CD4-positive, alpha-beta T cell treated with Interleukin-21 for 1 hour (primary cell): ENCODE measurements at regions not wholly inside any gene's neighbourhood (a gene's known extent, or its start where the extent isn't known, plus 50 kb on each side); places are given as distances from the start of the nearest gene placed in this dataset.
"Not testable (repeated sequence)": the region's sequence is repeated elsewhere in the genome, so short reads cannot be mapped to it uniquely, and the experiment has no call there.

Experiments used
- DNase-seq: peaks from one replicate; pipeline ENCODE4 v3.0.0-alpha.2; 2020

DNA sequence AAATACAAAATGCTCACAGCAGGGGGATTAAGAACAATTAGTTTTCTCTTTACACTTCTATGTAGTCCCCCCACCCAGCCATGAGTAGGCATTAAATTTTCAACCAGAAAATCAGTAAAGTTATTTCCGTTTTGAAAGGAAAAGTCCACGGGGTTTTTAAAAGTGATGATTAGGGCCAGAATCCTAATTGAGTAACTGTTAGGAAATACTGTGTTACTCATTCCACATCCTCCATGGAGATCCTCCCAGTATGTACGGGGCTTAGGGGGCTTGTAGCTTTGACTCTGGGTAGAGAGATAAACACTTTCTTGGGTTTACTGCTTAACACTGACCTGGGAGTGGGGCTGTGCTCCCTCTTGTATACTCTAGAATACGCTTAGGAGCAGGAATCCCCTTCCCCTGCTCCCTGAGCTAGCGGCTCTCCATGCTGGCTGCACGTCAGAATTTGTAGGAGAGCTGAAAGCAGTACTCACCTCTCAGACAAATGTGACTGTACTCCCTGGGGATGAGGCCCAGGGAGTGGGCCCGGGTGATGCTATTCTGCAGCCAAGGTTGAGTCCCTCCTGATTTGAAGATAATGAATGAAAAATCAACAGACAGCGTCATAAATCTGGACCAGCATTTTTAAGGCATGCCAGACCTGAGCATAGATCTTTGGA lies 100.5 kb downstream of the SLC4A3 start:
- DNase-seq: no peak

DNA sequence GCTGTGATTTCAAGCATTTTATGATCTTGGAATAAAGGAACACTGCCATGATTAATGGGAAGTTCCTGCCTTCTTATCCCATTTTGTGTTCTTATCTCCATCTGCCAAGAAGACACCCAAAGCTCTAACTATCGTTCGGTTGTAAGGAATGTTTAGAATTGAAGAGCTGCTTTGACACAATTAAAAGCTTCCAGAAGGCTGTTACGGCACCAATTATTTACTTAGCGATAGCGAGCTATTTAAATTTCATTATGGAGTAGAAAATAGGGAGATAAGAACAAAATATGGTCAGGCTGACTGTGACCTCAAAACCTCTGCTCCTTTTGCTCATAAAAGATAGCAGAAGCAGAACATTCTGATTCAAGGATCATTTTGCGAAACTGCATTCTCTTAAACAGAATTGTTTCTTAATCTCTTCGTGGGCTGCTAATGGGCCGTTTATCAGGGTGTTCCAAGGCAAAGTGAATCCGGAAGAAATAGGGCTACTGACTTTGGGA lies 101.6 kb downstream of the SLC4A3 start:
- no peak for DNase-seq

DNA sequence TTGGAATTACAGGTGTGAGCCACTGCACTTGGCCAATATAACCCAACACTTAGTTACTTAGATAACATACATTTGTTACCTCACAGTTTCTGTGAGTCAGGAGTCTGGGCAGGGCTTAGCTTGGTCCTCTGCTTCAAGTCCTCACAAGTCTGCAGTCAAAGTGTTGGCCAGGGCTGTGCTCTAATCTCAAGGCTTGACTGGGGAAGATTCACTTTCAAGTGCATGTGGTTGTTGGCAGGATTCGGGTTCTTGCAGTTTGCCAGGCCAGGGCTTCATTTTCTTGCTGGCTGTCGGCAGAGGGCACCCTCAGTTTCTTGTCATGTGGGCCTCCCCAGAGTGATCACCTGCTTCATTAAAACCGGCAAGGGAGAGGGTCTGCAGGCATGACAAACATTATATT lies 103.7 kb downstream of the SLC4A3 start:
- DNase-seq: no peak

DNA sequence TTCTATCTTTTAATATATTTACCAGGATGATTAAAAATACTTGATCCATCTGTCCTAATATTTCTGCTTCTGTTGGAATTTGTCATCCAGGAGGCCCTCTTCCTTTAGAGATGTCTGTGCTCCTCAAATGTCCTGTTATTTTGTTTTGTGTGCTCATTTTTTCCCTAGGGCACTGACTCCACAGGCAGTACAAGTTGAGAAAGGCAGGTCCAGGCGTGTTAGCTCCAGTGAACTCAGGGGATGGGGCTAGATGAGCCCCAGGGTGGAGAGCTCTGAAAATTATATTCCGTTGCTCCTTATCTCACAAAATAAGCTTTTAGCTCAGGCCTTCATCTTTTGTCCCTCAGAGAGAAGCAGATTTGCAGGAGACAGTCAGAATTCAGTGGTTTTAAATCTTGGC lies 105.7 kb downstream of the SLC4A3 start:
- no peak for DNase-seq

DNA sequence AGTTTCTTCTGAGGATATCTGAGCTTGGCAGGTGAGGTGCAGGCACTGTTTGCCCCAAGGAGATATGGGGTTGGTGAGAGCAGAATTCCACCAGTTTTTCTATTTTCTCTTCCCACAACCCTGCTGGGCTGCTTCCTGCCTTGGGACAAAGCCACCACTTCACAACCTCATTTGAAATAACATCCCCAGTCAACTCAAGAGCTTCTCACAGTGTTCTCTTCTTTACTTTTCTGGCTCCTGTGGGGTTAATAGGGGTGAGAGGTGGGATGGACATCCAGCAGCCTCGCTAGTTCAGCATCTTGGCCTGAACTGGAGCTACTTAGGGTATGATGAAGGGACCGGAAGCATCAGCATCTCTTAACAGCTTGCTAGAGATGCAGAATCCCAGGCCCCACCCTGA lies 106.3 kb downstream of the SLC4A3 start:
- no peak for DNase-seq

DNA sequence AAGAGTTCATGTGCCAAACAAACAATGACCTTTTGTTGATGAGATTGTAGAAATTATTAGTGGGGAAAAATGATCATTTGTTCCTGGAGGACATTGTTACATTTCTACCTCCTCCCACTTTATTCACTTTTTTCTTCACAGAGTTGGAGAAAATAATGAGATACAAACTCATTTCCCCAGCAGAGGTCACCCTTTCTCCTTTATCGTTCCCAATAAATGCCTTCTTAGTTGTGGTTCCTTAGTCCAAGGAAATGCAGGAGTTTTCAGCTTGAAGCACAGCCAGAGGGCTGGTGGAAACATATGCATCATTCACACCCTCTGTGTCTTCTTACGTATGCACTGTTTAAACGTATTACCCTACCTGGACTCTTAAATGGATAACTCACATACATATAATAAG lies 108.8 kb downstream of the SLC4A3 start:
- DNase-seq: peak; percentile 7

DNA sequence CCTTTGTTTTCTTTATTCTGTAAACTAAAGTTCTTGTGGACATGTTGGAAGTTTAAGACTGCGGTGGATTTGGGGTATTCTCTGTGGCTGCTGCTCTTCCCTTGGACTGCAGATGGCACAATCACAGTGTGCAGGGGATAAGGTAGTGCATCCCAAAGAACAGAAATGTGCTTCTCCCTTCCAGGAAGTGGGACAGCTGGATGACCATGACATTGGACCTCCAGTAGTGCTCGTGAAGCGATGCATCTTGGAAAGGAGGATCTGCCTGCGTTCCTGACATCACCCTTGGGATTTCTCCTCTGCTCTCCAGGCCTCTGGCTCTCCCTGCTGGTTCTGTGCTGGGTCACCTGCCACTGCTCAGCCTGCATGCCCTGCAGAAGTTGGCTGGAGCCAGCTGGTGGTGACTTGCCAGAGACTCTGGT lies 109.9 kb downstream of the SLC4A3 start:
- DNase-seq: no peak

DNA sequence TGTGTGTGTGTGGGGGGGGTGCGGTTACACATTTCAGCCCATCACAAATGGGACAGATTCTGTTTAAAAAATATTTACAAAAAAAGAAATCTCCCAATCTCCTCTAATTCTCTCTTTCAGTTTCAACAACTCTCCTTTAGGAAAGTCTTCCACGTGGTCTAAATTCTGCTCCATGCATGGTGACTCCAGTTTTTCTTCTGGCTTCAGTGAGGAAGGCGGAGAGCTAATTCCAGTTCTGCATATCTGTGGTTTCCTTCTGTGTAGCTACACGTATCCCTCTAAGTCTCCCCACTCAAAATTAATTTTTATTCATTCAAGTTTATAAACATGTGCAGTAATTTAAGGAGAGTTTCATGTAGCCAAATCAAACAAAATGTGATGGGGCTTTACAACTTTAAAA lies 111.6 kb downstream of the SLC4A3 start:
- no peak for DNase-seq

DNA sequence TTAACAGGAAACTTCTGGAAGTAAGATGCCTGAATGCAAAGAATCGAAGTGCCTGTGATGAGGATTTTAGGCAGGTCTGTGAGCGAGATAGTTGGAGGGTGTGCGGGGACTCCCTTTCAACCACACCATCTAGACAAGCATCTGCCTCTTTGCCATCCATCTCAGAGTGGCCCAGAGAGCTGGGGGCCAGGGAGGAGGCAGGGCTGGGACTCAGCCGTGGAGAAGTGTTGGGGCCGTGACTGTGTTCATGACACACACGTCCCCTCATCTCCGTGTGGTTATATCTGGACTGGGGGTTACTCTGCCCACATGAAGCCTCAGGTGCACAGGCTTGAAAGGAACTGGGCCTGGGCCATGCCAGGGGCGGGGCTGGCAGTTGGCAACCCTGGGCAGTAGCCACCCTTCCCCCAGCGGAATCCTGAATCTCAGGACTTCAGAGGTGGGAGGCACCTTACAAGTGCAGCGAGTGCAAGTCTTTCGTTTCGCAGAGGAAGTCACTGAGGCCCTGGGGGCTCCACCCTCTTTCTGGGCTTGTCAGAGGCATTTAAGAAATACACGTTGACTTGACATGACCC lies 112.5 kb downstream of the SLC4A3 start:
- DNase-seq: no peak

DNA sequence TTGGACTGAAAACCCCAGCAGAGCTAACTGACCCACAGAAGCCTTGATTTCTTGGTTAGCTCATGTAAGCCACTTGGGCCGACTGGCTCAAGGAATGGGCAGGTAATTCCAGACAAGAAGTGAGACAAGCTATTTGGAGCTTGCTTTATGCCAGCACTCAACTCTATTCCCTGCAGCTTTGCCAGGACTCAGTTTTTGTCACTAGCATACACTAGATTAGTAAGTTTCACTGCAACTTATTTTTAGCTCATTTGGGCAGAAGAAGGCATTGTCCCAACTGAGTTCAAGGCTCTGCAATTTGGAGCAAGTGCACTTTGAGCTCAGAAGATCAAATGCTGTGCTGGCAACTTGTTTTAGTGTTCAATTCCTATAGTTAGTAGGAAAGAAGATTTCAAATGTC lies 116.1 kb downstream of the SLC4A3 start:
- DNase-seq: no peak

DNA sequence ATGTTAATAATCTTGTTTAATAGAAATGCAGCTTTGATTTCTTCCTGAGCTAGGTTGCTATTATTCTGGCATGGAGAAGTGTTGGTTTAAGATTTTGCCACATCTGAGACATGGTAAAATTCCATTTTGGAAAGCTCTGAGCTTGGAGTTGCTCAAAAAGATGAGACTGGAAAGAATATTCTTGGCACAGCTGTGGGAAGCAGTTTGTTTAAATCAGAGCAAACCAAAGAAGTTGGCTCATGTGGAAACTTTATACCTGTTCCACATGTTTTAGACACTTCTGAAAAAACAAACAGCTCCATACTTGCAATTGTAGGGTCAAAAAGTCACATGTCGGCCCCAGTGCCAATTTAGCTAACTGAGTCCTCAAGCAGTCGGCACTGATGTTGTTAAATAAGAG lies 116.6 kb downstream of the SLC4A3 start:
- DNase-seq: no peak

DNA sequence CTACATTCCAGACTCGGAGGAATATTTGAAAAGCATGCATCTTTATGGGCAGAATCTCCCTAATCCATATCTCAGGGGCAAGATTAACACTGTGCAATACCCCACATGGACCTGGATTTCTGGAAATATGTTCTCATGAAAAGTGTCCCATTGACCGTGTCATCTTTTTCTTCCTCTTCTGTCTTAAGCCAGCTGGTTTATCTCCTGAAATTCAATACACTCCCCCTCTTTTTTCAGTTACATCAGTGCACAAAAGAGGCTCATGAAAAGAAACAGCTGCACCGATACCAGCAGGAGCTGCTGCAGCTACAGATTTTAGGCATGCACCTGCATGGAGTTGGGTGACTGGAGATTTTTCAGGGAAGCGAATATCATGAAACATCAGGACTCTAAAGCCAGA lies 117.2 kb downstream of the SLC4A3 start:
- DNase-seq: no peak

DNA sequence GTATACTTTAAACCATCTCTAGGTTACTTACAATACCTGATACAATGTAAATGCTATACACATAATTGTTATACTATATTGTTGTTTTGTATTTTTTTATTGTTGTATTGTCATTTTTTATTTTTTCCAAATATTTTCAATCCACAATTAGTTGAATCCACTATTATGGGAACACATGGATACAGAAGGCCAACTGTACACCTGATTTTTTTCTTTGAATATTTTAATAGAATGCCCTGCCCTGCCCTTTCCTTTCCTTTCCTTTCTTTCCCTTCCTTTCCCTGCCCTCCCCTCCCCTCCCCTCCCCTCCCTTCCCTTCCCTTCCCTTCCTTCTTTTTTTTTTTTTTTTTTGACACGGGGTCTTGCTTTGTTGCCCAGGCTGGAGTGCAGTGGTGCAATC lies 120.2 kb downstream of the SLC4A3 start:
- no peak for DNase-seq

DNA sequence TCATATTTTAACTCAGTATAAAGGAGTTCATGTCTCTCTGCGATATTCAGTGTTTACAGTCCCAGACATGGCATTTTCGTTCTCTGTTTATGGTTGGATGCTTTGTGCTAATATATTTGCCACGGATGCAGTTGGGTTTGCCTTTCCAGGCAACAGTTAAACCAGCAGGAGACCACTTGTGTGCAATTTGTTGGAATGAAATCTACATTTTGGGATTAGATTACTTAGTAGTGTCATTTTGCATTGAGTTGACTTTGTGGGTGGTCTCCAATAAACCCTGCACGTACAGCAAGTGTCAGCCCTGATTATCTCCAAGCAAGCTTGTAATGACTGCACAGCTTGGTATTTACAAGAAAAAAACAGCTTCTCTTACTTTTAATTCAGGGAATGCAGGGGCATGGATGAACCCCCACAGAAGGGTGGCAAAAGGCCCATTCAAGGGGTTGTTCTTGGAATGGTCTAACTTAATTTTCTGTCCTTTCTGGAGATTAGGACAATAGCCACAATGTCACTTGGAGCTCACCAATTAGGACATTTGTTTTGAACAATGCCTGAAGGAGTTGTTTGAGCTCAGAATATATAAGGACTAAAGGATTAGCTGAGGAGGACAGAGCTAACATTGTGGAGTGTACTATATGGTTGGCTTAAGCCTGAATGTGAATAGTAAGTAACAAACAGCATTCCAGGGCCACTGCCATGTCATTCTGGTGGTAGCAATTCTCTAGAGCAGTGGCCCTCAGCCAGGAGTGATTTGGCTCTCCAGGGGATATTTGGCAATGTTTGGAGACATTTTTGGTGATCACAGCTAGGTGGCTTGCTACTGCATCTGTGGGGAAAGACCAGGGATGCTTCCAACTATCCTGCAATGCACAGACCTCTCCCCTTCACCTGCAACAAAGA lies 121.5 kb downstream of the SLC4A3 start:
- no peak for DNase-seq

DNA sequence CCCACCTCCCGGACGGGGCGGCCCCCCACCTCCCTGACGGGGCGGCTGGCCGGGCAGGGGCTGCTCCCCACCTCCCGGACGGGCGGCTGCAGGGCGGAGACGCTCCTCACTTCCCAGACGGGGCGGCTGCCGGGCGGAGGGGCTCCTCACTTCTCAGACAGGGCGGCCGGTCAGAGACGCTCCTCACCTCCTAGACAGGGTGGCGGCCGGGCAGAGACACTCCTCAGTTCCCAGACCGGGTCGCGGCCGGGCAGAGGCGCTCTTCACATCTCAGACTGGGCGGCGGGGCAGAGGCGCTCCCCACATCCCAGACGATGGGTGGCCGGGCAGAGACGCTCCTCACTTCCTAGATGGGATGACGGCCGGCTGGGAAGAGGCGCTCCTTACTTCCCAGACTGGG lies 123.7 kb downstream of the SLC4A3 start:
- not testable (repeated sequence) for DNase-seq

DNA sequence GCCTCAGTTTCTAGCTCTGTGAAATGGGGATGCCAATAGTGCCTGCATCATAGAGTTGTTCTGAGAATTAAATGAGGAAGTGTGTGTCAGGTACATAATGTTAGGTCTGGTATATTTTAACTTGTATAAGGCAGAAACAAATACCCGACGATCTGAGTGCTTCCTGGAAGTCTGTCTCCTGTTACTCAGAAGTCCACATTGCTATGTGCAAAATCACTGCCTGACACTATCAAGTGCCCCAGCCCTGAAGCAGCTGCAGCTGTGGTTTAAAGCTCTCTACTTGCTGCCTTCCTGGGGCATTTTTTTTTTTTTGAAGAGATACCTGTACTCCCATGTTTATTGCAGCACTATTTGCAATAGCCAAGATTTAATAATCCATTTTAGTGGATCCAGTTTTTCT lies 125.3 kb downstream of the SLC4A3 start:
- no peak for DNase-seq

DNA sequence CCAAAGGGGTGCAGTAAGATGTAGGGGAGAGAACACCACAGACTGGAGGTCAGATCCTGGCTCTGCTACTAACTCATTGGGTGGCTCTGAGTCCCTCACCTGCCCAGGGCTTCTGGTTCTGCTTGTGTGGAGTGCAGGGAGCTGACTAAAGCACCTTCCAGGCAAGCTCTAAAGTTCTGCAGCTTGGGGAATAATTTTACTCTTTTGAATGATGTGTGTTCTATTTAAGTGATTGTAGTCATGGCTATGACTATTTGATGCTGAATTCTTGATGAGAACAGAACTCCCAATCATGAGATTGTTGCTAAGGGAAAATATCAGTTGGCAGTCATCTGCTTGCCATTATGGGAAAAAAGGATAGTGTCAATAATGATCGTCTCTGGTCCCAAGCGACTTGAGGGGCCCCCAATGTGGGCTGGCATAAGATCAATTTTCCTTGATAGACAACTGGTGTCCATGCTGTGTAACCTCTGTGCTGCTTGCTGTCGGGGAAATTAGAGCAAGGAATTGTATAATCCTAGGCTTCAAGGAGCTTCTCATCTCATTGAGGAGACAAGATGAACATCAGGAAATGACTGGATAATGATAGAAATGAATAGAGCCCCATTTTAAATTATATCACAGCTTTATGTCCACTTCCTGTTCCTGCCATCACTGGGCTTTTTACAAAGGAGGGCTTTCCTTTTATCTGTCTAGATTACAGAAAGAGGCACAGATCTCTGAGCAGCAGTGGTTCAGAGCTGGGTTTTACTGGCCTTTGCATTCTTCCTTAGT lies 131.7 kb downstream of the SLC4A3 start:
- no peak for DNase-seq

DNA sequence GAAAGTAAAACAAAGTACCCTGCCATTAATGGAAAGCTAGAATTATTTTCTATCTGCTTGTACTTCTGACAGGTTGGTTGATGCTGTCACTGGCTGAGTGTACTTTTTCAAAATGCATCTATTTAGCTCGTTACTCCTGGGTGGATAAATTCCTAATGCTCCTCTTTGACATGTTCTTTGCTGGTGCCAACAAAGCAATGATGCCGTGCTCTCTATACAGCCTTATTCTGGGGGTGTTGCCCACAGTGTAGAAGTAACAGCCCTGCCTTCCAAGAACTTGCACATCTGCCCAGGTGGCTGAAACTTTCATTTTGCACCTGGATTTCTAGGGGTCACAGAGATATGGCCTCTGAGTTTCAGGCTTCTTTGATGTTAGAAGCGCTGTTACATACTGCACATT lies 132.4 kb downstream of the SLC4A3 start:
- DNase-seq: no peak

DNA sequence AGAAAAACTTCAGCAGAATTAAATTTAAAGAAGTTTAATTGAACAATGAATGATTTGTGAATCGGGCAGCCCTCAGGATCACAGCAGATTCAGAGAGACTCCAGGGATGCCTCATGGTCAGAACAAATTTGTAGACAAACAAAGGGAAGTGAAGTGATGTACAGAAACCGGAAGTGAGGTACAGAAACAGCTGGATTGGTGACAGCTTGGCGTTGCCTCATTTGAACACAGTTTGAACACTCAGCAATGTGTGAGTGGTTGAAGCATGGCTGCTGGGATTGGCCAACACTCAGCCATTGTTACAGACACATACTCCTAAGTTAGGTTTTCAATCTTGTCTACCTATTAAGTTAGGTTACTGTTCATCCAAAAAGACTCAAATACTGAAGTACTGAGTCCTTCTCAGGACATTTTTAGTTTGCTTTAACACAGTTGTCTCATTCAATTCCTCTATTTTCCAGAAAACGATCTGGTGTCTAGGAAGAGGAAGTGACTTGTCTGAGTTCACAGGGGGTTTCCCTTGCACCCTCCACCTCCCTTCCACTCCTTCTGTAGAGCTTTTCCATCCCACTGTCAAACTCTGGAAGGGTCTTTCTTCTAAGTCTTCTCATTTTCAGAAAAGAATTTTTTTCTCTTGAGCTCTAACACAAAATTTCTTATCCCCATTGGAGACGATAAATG lies 137.9 kb downstream of the SLC4A3 start:
- no peak for DNase-seq

DNA sequence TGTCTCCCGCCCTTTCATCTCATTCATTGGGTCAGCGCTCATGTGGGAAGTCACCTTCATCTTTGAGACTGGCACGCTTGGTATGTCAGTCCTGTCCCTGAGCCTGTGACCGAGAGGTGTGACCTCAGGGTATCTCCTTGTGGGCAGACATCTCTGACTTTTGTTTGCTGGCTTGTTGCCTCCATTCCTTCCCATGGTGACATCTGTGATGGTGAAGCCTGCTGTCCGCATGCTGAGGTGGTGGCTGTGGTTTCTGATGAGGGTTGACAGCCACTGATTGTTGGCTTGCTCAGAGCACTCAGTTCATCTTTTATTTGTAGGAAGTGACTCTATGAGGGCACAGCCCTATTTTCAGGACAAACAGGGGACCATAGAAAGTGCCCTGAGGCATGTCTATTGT lies 139.2 kb downstream of the SLC4A3 start:
- DNase-seq: no peak

DNA sequence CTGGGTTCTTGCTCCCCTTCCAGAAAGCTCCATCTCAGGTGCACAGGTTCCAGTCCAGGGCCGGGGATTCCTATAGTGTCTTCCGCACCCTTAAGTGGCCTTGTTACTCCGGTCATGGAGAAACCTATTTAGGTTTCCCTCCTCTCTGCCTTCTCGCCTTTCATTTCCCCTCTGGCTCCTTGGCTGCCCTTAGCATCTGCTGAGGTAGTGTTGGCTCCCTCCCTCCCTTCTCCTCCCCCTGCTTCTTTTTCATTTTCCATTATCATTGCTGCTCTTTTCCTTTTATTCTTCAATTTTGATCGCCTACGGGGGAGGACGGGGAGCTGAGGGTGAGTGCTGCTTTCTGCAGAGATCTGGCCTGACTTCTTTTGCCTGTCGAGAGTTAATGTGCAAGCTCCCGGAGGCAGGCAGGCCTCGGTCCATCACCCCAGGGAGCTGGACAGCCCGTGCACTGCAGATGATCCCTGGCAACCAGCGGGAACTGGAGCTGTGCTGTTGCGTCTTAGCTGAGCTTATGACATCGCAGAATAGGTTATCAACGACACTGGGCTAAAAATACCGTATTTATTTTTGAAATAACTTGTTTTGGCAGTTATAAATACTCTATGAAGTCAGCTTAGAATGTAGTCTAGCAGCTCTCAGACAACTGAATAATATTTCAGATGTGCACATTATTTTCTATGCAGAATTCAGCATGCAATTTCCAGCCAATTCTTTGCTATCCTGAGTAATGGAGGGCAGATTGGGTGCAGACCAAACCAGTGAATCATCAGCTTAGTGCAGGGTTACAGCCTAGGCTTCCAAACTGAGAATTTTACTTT lies 141.9 kb downstream of the SLC4A3 start:
- DNase-seq: no peak
